ENCODE measurements at regions not wholly inside any gene's neighbourhood (a gene's known extent, or its start where the extent isn't known, plus 50 kb on each side); places are given as distances from the start of the nearest gene placed in this dataset.
"Not testable (repeated sequence)": the region's sequence is repeated elsewhere in the genome, so short reads cannot be mapped to it uniquely, and the experiment has no call there.

- not testable (repeated sequence) for TF ChIP-seq CTCF (IDR thresholded peaks at IDR 0.05); POLR2A (IDR thresholded peaks at IDR 0.05; ENCODE audit: low read depth); POLR2AphosphoS5 (IDR thresholded peaks at IDR 0.05)
Observed at GRCh38 chr10:84602543-84602942, 274.2 kb downstream of the CCSER2 start.
